Transverse colon (tissue), 4 donors: ENCODE measurements at regions not wholly inside any gene's neighbourhood (a gene's known extent, or its start where the extent isn't known, plus 50 kb on each side); places are given as distances from the start of the nearest gene placed in this dataset.

Experiments
- DNase-seq: peaks from one replicate; pipeline ENCODE4 v3.0.0-alpha.2; 2019
- H3K27ac ChIP-seq, 4 donors: fragments of 200-600 bp; sonication (generic); 2 replicates each; pipeline ENCODE4 v1.5.1; 2016 to 2018; ENCODE audit warnings: inconsistent platforms in 4 of 4
- H3K27me3 ChIP-seq: fragments of 200-600 bp; sonication (generic); 2 replicates; pipeline ENCODE4 v1.5.1; 2017; ENCODE audit warnings: inconsistent platforms
- H3K36me3 ChIP-seq, 4 donors: fragments of 200-600 bp; sonication (generic); 2 replicates each; pipeline ENCODE4 v1.5.1; 2017 to 2019; ENCODE audit warnings: inconsistent platforms in 4 of 4
- H3K4me1 ChIP-seq, 4 donors: fragments of 200-600 bp; sonication (generic); 2 replicates each; pipeline ENCODE4 v1.5.1; 2017 to 2020; ENCODE audit warnings: inconsistent platforms in 4 of 4
- H3K4me3 ChIP-seq, 4 donors: fragments of 200-600 bp; sonication (generic); 1 replicate in 1 of 4; 2 replicates in 3 of 4; pipeline versions ENCODE4 v1.5.1 to v1.6.1; 2017 to 2019; ENCODE audit warnings: inconsistent platforms in 4 of 4
- H3K9me3 ChIP-seq, 2 donors: fragments of 200-600 bp; sonication (generic); 2 replicates each; pipeline ENCODE4 v1.5.1; 2017 to 2019; ENCODE audit warnings: inconsistent platforms in 2 of 2
- EP300 ChIP-seq: sonication (generic); formaldehyde crosslinking; IDR thresholded peaks from one replicate; pipeline ENCODE4 v1.6.1; 2017; ENCODE audit warnings: antibody characterized with exemption, low read depth
- POLR2A ChIP-seq: fragments of 450-650 bp; IDR thresholded peaks from one replicate; pipeline ENCODE4 v1.6.1; 2016; ENCODE audit warnings: antibody characterized with exemption, mild to moderate bottlenecking, moderate library complexity
- POLR2AphosphoS5 ChIP-seq, 3 donors: sonication (generic); formaldehyde crosslinking; IDR thresholded peaks; one replicate each; pipeline ENCODE4 v1.6.1; 2016; ENCODE audit warnings: antibody characterized with exemption in 3 of 3
- WGBS, 2 donors: methylation state at CpG; one replicate each; pipeline ENCODE4 v1.1.5; 2018; ENCODE audit warnings: low coverage in 1 of 2; 5-methylcytosine and 5-hydroxymethylcytosine counted together
- in situ Hi-C, 4 donors: fragments of 200-750 bp; cut with MboI; loops; one replicate each; pipeline versions ENCODE4 v1.15.0 to v1.15.1; 2017; ENCODE audit warnings: low sequenced_read_pairs in 3 of 4, low pct_ligation_motif_present in 1 of 4, low pct_unique_long_range_greater_than_20kb in 1 of 4
- intact Hi-C: fragments of 100-400 bp; cut with DNase I; formaldehyde crosslinking; loops from one replicate; pipeline ENCODE4 v1.15.1; 2023; ENCODE audit warnings: low total_unique reads
- TF ChIP-seq, protein P1 (sequence below), 5 experiments: fragments of 200-600 bp in 3 of 5; fragments of 450-650 bp in 2 of 5; sonication (generic) in 3 of 5; IDR thresholded peaks; 1 replicate in 2 of 5; 2 replicates in 3 of 5; pipeline ENCODE4 v1.5.1; 2016 to 2017; ENCODE audit warnings: antibody characterized with exemption in 5 of 5, inconsistent platforms in 3 of 5, mild to moderate bottlenecking in 2 of 5, moderate library complexity in 1 of 5

DNA sequence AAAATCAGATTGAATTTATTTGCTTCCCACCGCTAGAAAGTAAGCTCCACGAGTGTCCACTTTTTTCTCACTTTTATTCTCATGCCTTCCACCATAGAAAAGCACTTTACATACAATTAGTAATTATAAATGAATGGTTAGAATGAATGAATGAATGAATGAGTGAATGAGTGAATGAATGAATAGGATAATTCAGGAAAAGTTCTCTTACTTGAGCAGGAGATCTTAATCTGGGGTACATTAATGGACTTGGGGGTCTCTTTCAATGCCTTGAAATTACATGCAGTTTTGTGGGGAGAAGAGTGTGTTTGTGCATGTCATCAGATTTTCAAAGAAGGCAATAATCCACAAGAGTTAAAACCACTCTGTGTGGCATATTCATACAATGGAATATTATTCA is 229.9 kb upstream of the NR4A3 start:
- Histone ChIP-seq H3K4me1 (no peaks in the 10 kb centered on the region), H3K36me3 (no peaks in the 10 kb centered on the region), H3K27me3 (no peaks in the 10 kb centered on the region), H3K9me3 (no peaks in the 10 kb centered on the region), H3K4me3 (no peak overlapping the region), H3K27ac (no peak overlapping the region)
- TF ChIP-seq EP300 (no peak), POLR2A (no peak), POLR2AphosphoS5 (IDR thresholded peaks at IDR 0.05) (no peak)
- TF ChIP-seq, protein P1, sequence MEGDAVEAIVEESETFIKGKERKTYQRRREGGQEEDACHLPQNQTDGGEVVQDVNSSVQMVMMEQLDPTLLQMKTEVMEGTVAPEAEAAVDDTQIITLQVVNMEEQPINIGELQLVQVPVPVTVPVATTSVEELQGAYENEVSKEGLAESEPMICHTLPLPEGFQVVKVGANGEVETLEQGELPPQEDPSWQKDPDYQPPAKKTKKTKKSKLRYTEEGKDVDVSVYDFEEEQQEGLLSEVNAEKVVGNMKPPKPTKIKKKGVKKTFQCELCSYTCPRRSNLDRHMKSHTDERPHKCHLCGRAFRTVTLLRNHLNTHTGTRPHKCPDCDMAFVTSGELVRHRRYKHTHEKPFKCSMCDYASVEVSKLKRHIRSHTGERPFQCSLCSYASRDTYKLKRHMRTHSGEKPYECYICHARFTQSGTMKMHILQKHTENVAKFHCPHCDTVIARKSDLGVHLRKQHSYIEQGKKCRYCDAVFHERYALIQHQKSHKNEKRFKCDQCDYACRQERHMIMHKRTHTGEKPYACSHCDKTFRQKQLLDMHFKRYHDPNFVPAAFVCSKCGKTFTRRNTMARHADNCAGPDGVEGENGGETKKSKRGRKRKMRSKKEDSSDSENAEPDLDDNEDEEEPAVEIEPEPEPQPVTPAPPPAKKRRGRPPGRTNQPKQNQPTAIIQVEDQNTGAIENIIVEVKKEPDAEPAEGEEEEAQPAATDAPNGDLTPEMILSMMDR (IDR thresholded peaks at IDR 0.05), result no peak
- in situ Hi-C loops (no loop called here), intact Hi-C loops (no loop called here)
- WGBS, 2 donors, result 83 to 91% methylated on average over 2 of the region's 2 CpGs
- no peak for DNase-seq

DNA sequence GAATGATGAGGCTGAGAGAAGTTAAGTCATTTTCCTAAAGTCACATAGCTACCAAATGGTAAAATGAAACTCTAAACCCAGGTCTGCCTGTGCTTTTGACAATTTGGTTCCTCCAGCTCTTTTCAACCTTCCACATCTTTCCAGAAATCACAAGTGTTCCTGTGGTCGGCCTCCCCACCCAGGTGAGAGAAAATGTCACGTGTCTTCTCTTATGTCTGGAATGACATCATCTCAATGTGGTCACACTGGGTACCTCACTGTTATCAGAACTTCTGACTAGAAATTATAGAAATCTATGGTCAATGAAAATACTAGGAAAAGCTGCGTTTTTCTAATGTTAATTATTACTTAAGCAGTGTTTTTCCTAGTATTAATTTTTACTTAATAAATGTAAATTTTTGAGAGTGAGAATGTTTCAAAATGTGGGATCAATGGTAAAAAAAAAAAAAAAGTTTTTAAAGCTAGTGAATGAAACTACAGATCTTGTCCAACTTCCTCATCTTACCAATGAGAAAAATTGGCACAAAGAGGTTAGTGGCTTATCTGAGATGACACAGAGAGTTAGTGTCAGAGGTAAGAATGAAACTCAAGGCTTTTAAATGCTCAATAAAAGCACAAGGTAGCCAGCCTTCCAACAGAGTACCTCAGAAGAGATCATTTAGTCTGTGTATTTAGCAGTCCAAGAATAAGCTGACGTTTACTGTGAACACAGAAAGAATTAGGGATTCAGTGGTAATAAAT is 228.7 kb upstream of the NR4A3 start:
- DNase-seq, result no peak
- H3K36me3 ChIP-seq, result no peaks in the 10 kb centered on the region
- H3K27me3 ChIP-seq, result no peaks in the 10 kb centered on the region
- H3K4me3 ChIP-seq, result no peak overlapping the region
- H3K27ac ChIP-seq, result no peak overlapping the region
- H3K9me3 ChIP-seq, result no peaks in the 10 kb centered on the region
- 62 to 68% methylated on average over 4 of the region's 4 CpGs for WGBS, 2 donors
- H3K4me1 ChIP-seq, result no peaks in the 10 kb centered on the region
- no peak for TF ChIP-seq POLR2AphosphoS5 (IDR thresholded peaks at IDR 0.05)
- no peak for TF ChIP-seq POLR2A
- TF ChIP-seq EP300, result no peak
- TF ChIP-seq, protein P1 (IDR thresholded peaks at IDR 0.05), result no peak
- intact Hi-C loops, result no loop called here
- in situ Hi-C loops, result no loop called here

DNA sequence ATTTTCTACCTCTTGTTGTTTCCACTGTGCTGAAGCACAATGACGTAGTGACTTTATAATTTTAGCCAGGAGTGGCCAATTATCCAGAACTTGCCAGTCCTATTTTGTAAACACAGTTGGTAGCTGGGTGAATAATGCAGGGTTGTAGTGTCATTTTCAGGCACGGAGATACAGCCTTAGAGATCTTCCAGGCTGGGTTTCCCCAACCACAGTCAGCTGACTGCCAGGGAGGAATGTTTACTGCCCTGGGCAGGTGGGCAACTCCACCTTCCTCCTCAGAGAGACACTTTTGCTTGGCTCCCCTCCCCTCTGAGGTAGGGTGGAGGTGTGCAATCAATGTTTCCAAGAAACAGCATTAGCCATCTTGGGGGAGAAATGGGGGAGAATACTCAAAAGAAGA is 228.1 kb upstream of the NR4A3 start:
- Histone ChIP-seq H3K36me3 (no peaks in the 10 kb centered on the region), H3K9me3 (no peaks in the 10 kb centered on the region), H3K4me3 (no peak overlapping the region), H3K4me1 (no peaks in the 10 kb centered on the region), H3K27me3 (no peaks in the 10 kb centered on the region), H3K27ac (no peak overlapping the region)
- 45 to 56% methylated on average over 2 of the region's 2 CpGs for WGBS, 2 donors
- TF ChIP-seq POLR2A (no peak), EP300 (no peak), POLR2AphosphoS5 (IDR thresholded peaks at IDR 0.05) (no peak)
- TF ChIP-seq, protein P1 (IDR thresholded peaks at IDR 0.05), result no peak
- no peak for DNase-seq
- intact Hi-C loops (no loop called here), in situ Hi-C loops (no loop called here)

DNA sequence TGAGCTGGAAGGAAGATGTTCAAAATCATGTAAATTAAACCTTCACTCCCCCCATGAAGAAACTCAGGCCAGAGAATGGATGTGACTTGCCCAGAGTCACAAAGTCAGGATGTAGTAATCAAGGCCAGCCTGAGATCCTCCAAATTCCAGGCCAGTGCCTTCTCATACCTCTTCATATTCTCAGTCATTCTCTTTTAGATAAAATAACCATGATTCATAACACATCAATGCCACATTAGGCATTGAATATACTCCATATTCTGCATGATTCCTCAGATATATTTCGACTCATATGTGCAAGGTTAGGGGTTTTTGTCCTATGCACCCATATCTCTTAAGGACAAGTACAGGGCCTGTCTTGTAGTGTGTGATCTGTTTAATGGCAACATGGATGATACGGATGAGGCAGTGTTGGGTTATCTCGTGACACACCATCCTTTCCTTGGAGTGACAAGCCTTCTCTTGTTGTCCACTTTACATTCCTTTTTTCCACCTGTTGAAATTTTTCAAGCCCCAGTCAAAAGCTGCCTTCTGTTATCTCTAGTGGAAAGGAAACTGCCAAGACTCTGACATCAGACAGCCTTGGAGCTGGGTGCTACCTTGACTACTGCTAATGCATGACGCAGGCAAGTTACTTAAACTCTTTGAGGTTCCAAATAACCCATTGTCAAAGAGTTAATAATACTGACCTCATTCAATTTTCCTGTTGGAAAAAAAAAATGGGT is 227.5 kb upstream of the NR4A3 start:
- Histone ChIP-seq H3K27ac (no peak overlapping the region), H3K4me1 (no peaks in the 10 kb centered on the region), H3K9me3 (no peaks in the 10 kb centered on the region), H3K4me3 (no peak overlapping the region), H3K27me3 (no peaks in the 10 kb centered on the region), H3K36me3 (no peaks in the 10 kb centered on the region)
- in situ Hi-C loops, result no loop called here
- intact Hi-C loops, result no loop called here
- 80 to 92% methylated on average over 3 to 4 of the region's 4 CpGs for WGBS, 2 donors
- TF ChIP-seq POLR2AphosphoS5 (IDR thresholded peaks at IDR 0.05), result no peak
- TF ChIP-seq POLR2A, result no peak
- TF ChIP-seq EP300, result no peak
- TF ChIP-seq, protein P1 (IDR thresholded peaks at IDR 0.05), result no peak
- no peak for DNase-seq
